22Rv1 (cell line): ENCODE measurements at regions not wholly inside any gene's neighbourhood (a gene's known extent, or its start where the extent isn't known, plus 50 kb on each side); places are given as distances from the start of the nearest gene placed in this dataset.

Experiments used
- H3K27ac ChIP-seq: fragments of 450-650 bp; 2 replicates; pipeline ENCODE4 v1.5.1; 2017
- CTCF ChIP-seq: fragments of 450-650 bp; IDR thresholded peaks from 2 replicates; pipeline ENCODE4 v1.5.1; 2017; ENCODE audit warnings: mild to moderate bottlenecking
- ZFX ChIP-seq: fragments of 450-650 bp; IDR thresholded peaks from 2 replicates; pipeline ENCODE4 v1.6.1; 2017; ENCODE audit warnings: antibody characterized with exemption, borderline replicate concordance

GRCh38 chr3:94305835-94306611, 243.2 kb downstream of the NSUN3 start:
- TF ChIP-seq ZFX = no peak
- TF ChIP-seq CTCF = no peak
- H3K27ac ChIP-seq = no peak overlapping the region

- no peak overlapping the region for H3K27ac ChIP-seq
- no peak for TF ChIP-seq ZFX
- no peak for TF ChIP-seq CTCF
These were observed 244.7 kb downstream of the NSUN3 start for GRCh38 chr3:94307588-94307987.

GRCh38 chr3:94308767-94309166, 245.9 kb downstream of the NSUN3 start:
- H3K27ac ChIP-seq = no peak overlapping the region
- TF ChIP-seq CTCF (no peak), ZFX (no peak)

- peak overlapping the region; percentile 54 for H3K27ac ChIP-seq
- TF ChIP-seq CTCF (no peak), ZFX (no peak)
These were observed 247.7 kb downstream of the NSUN3 start for GRCh38 chr3:94310341-94311135.

- TF ChIP-seq CTCF = no peak
- TF ChIP-seq ZFX = no peak
- H3K27ac ChIP-seq = peak overlapping the region; percentile 54
These were observed 248.8 kb downstream of the NSUN3 start for GRCh38 chr3:94311651-94312050.

GRCh38 chr3:94314218-94314883, 251.5 kb downstream of the NSUN3 start:
- H3K27ac ChIP-seq = no peak overlapping the region
- no peak for TF ChIP-seq CTCF
- TF ChIP-seq ZFX = no peak
